ENCODE measurements at regions not wholly inside any gene's neighbourhood (a gene's known extent, or its start where the extent isn't known, plus 50 kb on each side); places are given as distances from the start of the nearest gene placed in this dataset.
"Not testable (repeated sequence)": the region's sequence is repeated elsewhere in the genome, so short reads cannot be mapped to it uniquely, and the experiment has no call there.

GRCh38 chr6:68007717-68008116 is 627.4 kb upstream of the ADGRB3 start:
- DNase-seq: no peak

GRCh38 chr6:67986694-67987232 is 648.3 kb upstream of the ADGRB3 start:
- DNase-seq: no peak

GRCh38 chr6:67976486-67976885 is 658.6 kb upstream of the ADGRB3 start:
- DNase-seq: no peak

GRCh38 chr6:67974931-67975330 is 660.2 kb upstream of the ADGRB3 start:
- no peak for DNase-seq

- DNase-seq: no peak
These were observed 663.3 kb upstream of the ADGRB3 start for GRCh38 chr6:67971812-67972211.

GRCh38 chr6:67966830-67967229 is 668.3 kb upstream of the ADGRB3 start:
- DNase-seq: no peak

GRCh38 chr6:67956352-67956751 is 678.7 kb upstream of the ADGRB3 start:
- DNase-seq: no peak

- no peak for DNase-seq
These were observed 682.1 kb upstream of the ADGRB3 start for GRCh38 chr6:67952948-67953347.

GRCh38 chr6:67952121-67952520 is 683.0 kb upstream of the ADGRB3 start:
- DNase-seq: no peak

GRCh38 chr6:67947762-67948161 is 687.3 kb upstream of the ADGRB3 start:
- not testable (repeated sequence) for DNase-seq

GRCh38 chr6:67935976-67936477 is 699.1 kb upstream of the ADGRB3 start:
- no peak for DNase-seq

GRCh38 chr6:67933278-67933677 is 701.8 kb upstream of the ADGRB3 start:
- DNase-seq: no peak

GRCh38 chr6:67922588-67922987 is 712.5 kb upstream of the ADGRB3 start:
- not testable (repeated sequence) for DNase-seq

GRCh38 chr6:67920040-67920439 is 715.0 kb upstream of the ADGRB3 start:
- not testable (repeated sequence) for DNase-seq

- no peak for DNase-seq
These were observed 718.7 kb upstream of the ADGRB3 start for GRCh38 chr6:67916399-67916798.

GRCh38 chr6:67914419-67914818 is 720.7 kb upstream of the ADGRB3 start:
- no peak for DNase-seq

- no peak for DNase-seq
These were observed 725.7 kb upstream of the ADGRB3 start for GRCh38 chr6:67909354-67909753.

- DNase-seq: no peak
These were observed 726.7 kb upstream of the ADGRB3 start for GRCh38 chr6:67908379-67908778.

GRCh38 chr6:67904735-67905134 is 730.3 kb upstream of the ADGRB3 start:
- not testable (repeated sequence) for DNase-seq

GRCh38 chr6:67898875-67899274 is 736.2 kb upstream of the ADGRB3 start:
- DNase-seq: no peak

- no peak for DNase-seq
These were observed 737.0 kb upstream of the ADGRB3 start for GRCh38 chr6:67897998-67898607.

- DNase-seq: no peak
These were observed 738.6 kb upstream of the ADGRB3 start for GRCh38 chr6:67896476-67896875.

- no peak for DNase-seq
These were observed 745.4 kb upstream of the ADGRB3 start for GRCh38 chr6:67889682-67889995.

- DNase-seq: no peak
These were observed 746.0 kb upstream of the ADGRB3 start for GRCh38 chr6:67888886-67889681.

Data from suppressor macrophage treated with lipopolysaccharide for 4 hours (primary cell).